Tibial nerve (tissue), 4 donors: ENCODE measurements at regions not wholly inside any gene's neighbourhood (a gene's known extent, or its start where the extent isn't known, plus 50 kb on each side); places are given as distances from the start of the nearest gene placed in this dataset.

Source experiments
- DNase-seq, 2 donors: peaks; one replicate each; pipeline ENCODE4 v3.0.0-alpha.2; 2019; ENCODE audit warnings: low spot score in 2 of 2
- H3K27ac ChIP-seq, 4 donors: fragments of 200-600 bp; sonication (generic) in 3 of 4; one replicate each; pipeline ENCODE4 v1.5.1; 2017 to 2019; ENCODE audit warnings: mild to moderate bottlenecking in 1 of 4
- H3K27me3 ChIP-seq, 2 donors: fragments of 200-600 bp; sonication (generic) in 1 of 2; one replicate each; pipeline versions ENCODE4 v1.5.1 to v1.6.0; 2017 to 2019
- H3K36me3 ChIP-seq, 3 donors: fragments of 200-600 bp; sonication (generic); one replicate each; pipeline ENCODE4 v1.5.1; 2018 to 2019
- H3K4me1 ChIP-seq, 4 donors: fragments of 200-600 bp; sonication (generic) in 3 of 4; one replicate each; pipeline ENCODE4 v1.5.1; 2017 to 2019
- H3K4me3 ChIP-seq, 4 donors: fragments of 200-600 bp; sonication (generic) in 3 of 4; one replicate each; pipeline ENCODE4 v1.5.1; 2017 to 2019; ENCODE audit warnings: mild to moderate bottlenecking in 1 of 4, moderate library complexity in 1 of 4
- H3K9me3 ChIP-seq, 4 donors: fragments of 200-600 bp; sonication (generic) in 3 of 4; one replicate each; pipeline ENCODE4 v1.5.1; 2017 to 2019
- EP300 ChIP-seq, 2 donors: sonication (generic); formaldehyde crosslinking; IDR thresholded peaks; one replicate each; pipeline ENCODE4 v1.6.1; 2017; ENCODE audit warnings: antibody characterized with exemption in 2 of 2, mild to moderate bottlenecking in 1 of 2
- POLR2A ChIP-seq, 2 donors: fragments of 450-650 bp; IDR thresholded peaks; one replicate each; pipeline ENCODE4 v1.6.1; 2017; ENCODE audit warnings: antibody characterized with exemption in 2 of 2, mild to moderate bottlenecking in 2 of 2, moderate library complexity in 2 of 2
- WGBS, 2 donors: methylation state at CpG; one replicate each; pipeline ENCODE4 v1.1.5; 2018; 5-methylcytosine and 5-hydroxymethylcytosine counted together
- TF ChIP-seq, protein P1 (sequence below), 5 experiments: fragments of 200-600 bp in 3 of 5; fragments of 450-650 bp in 2 of 5; sonication (generic) in 3 of 5; IDR thresholded peaks; one replicate each; pipeline ENCODE4 v1.5.1; 2016 to 2019; ENCODE audit warnings: antibody characterized with exemption in 5 of 5, mild to moderate bottlenecking in 3 of 5, moderate library complexity in 2 of 5

DNA sequence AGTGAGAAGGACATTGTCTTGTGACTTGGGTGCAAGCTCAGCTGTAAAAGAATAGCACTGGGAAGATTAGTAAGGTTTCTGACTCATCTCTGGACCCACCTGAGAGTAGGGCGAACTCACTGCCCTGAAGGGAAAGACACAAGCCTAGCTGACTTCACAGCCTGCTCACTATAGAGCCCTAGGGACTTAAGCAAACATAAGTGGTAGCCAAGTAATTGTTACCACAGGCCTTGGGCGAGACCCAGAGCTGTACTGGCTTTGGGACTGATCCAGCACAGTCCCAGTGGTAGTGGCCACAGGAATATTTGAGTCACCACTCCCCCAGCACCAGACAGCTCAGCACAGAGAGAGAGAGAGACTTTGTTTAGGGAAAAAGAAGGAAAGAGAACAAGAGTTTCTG, 429.9 kb downstream of the TBL1XR1 start:
- Histone ChIP-seq H3K4me3 (no peak overlapping the region), H3K27me3 (no peaks in the 10 kb centered on the region), H3K36me3 (no peaks in the 10 kb centered on the region), H3K27ac (no peak overlapping the region), H3K4me1 (no peaks in the 10 kb centered on the region), H3K9me3 (peaks cover 0 to 14% (median 0%) of the 10 kb centered on the region in 4 donors)
- TF ChIP-seq, protein P1, sequence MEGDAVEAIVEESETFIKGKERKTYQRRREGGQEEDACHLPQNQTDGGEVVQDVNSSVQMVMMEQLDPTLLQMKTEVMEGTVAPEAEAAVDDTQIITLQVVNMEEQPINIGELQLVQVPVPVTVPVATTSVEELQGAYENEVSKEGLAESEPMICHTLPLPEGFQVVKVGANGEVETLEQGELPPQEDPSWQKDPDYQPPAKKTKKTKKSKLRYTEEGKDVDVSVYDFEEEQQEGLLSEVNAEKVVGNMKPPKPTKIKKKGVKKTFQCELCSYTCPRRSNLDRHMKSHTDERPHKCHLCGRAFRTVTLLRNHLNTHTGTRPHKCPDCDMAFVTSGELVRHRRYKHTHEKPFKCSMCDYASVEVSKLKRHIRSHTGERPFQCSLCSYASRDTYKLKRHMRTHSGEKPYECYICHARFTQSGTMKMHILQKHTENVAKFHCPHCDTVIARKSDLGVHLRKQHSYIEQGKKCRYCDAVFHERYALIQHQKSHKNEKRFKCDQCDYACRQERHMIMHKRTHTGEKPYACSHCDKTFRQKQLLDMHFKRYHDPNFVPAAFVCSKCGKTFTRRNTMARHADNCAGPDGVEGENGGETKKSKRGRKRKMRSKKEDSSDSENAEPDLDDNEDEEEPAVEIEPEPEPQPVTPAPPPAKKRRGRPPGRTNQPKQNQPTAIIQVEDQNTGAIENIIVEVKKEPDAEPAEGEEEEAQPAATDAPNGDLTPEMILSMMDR (IDR thresholded peaks at IDR 0.05), result no peak
- TF ChIP-seq EP300 (IDR thresholded peaks at IDR 0.05), result no peak
- TF ChIP-seq POLR2A (IDR thresholded peaks at IDR 0.05), result no peak
- WGBS, 2 donors, result 66 to 69% methylated on average over 2 of the region's 2 CpGs
- no peak for DNase-seq

DNA sequence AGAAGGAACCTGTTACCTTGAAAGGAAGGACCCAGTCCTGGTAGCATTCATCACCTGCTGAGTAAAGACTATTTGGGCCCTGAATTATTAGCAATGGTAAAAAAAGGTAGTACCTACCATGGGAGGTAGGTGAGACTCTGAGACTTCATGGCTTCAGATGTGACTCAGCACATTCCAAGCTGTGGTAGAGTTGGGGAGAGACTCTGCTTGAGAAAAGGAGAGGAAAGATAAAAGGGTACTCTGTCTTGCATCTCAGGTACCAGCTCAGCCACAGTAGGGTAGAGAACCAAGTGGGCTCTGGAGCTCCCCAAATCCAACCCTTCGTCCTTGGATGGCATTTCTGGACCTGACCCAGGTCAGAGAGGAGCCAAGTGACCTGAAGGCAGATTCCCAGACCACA, 430.4 kb downstream of the TBL1XR1 start:
- 79 to 92% methylated on average over 1 of the region's 1 CpG for WGBS, 2 donors
- Histone ChIP-seq H3K27ac (no peak overlapping the region), H3K27me3 (no peaks in the 10 kb centered on the region), H3K4me1 (no peaks in the 10 kb centered on the region), H3K36me3 (no peaks in the 10 kb centered on the region), H3K4me3 (no peak overlapping the region), H3K9me3 (peaks cover 0 to 14% (median 0%) of the 10 kb centered on the region in 4 donors)
- DNase-seq, result no peak
- TF ChIP-seq POLR2A (IDR thresholded peaks at IDR 0.05) (no peak), EP300 (IDR thresholded peaks at IDR 0.05) (no peak)
- TF ChIP-seq, protein P1 (IDR thresholded peaks at IDR 0.05), result no peak

DNA sequence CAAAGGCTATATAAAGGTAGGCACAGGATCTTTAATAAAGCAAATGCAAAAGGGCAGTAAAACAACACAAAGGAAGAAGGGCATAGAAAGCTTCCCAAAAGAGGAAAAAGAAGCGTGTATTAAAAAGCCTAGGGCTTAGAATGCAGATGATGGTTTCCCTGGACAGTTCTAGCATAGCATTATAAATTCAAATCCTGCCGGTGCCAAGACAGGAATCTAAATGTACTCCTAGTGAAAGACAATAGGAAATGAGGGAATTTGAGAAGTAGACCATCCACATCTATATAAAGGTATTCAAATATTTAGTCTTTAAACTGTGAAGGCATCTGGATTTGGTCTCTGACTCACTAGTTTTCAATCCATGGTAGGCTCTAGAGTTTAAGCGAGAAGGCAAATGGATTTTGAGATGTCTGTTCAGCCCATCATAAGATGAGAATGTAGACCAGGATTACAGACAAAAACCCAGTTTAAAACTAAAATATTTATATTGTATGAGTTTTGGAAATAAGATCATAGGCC, 431.8 kb downstream of the TBL1XR1 start:
- H3K27ac ChIP-seq, result no peak overlapping the region
- H3K36me3 ChIP-seq, result no peaks in the 10 kb centered on the region
- no peaks in the 10 kb centered on the region for H3K27me3 ChIP-seq
- no peak for DNase-seq
- peaks cover 0 to 14% (median 0%) of the 10 kb centered on the region in 4 donors for H3K9me3 ChIP-seq
- H3K4me3 ChIP-seq, result no peak overlapping the region
- H3K4me1 ChIP-seq, result no peaks in the 10 kb centered on the region
- WGBS, 2 donors, result 86 to 98% methylated on average over 3 of the region's 3 CpGs
- no peak for TF ChIP-seq EP300 (IDR thresholded peaks at IDR 0.05)
- TF ChIP-seq POLR2A (IDR thresholded peaks at IDR 0.05), result no peak
- TF ChIP-seq, protein P1 (IDR thresholded peaks at IDR 0.05), result no peak

DNA sequence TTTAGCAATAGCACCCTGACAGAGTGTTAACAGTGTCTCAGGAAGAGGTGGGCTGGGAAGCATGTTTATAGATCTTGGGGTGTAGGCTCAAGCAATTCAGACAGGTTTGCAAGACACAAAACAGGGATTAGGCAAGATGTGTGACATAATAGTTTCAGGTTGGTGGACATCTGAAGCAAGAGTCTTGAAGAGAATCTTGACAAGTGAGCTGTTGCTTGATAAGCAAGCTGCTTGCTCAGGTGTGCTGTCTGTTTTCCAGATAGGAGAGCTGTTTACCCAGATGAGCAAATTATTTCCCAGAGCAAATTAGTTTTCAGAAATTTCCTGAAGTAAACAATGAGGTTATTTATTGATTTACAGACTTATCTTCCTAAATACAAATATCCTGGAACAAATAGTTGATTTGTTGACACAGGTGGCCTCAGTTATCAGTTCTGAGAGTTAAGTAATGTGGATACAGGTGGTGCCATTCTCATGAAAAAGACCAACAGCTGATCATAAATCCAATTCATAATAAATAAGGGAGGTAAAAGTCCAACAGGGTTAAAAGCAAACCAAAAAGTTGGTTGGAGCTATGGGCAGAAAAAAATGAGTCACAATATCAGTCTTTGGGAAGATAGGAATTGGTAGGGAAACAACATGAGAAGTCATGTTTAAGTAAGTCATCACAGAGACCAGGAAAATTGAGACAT, 437.3 kb downstream of the TBL1XR1 start:
- no peaks in the 10 kb centered on the region for H3K4me1 ChIP-seq
- H3K9me3 ChIP-seq, result peaks cover 0 to 7% (median 0%) of the 10 kb centered on the region in 4 donors
- H3K4me3 ChIP-seq, result no peak overlapping the region
- TF ChIP-seq, protein P1 (IDR thresholded peaks at IDR 0.05), result no peak
- TF ChIP-seq POLR2A (IDR thresholded peaks at IDR 0.05) (no peak), EP300 (IDR thresholded peaks at IDR 0.05) (no peak)
- no peak overlapping the region for H3K27ac ChIP-seq
- H3K27me3 ChIP-seq, result no peaks in the 10 kb centered on the region
- no peaks in the 10 kb centered on the region for H3K36me3 ChIP-seq
- no peak for DNase-seq

DNA sequence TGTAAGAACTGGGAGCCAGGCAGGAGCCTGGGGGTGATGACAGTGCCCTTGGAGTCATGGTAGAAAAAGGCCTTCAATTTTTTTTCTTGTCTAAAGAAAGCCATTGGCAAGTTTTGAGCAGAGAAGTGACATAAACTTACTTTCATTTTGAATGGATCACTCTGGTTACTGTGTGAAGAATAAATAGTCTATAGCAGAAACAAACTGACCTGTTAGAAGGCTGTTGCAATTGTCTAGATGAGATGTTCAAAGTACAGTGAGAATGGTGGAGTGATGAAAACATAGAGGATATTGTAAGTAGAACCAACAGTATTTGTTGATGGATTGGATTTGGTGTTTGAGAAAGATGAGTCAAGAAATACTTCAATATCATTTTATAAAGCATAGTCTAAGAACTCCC, 439.9 kb downstream of the TBL1XR1 start:
- no peaks in the 10 kb centered on the region for H3K4me1 ChIP-seq
- TF ChIP-seq, protein P1 (IDR thresholded peaks at IDR 0.05), result no peak
- TF ChIP-seq POLR2A (IDR thresholded peaks at IDR 0.05), result no peak
- TF ChIP-seq EP300 (IDR thresholded peaks at IDR 0.05), result no peak
- no peak overlapping the region for H3K27ac ChIP-seq
- DNase-seq, result no peak
- H3K4me3 ChIP-seq, result no peak overlapping the region
- H3K27me3 ChIP-seq, result no peaks in the 10 kb centered on the region
- no peaks in the 10 kb centered on the region for H3K9me3 ChIP-seq
- no peaks in the 10 kb centered on the region for H3K36me3 ChIP-seq
